ENCODE measurements at regions not wholly inside any gene's neighbourhood (a gene's known extent, or its start where the extent isn't known, plus 50 kb on each side); places are given as distances from the start of the nearest gene placed in this dataset.

- Mint-ChIP-seq H3K36me3 (ENCODE audit: low read depth) (no peaks in the 10 kb centered on the region), H3K4me1 (no peaks in the 10 kb centered on the region), H3K9me3 (no peaks in the 10 kb centered on the region), H3K4me3 (no peak overlapping the region), H3K27ac (ENCODE audit: unreplicated experiment) (no peak overlapping the region), H3K27me3 (ENCODE audit: low read depth) (peaks cover 8% of the 10 kb centered on the region)
- DNase-seq (ENCODE audit: low read depth, low spot score), result no peak
- TF ChIP-seq CTCF (conservative IDR thresholded peaks at IDR 0.05), result no peak
These were observed 255.6 kb downstream of the PREX1 start for GRCh38 chr20:48571949-48572847.

- Mint-ChIP-seq H3K9me3 (no peaks in the 10 kb centered on the region), H3K27me3 (ENCODE audit: low read depth) (peaks cover 14% of the 10 kb centered on the region), H3K27ac (ENCODE audit: unreplicated experiment) (no peak overlapping the region), H3K4me1 (no peaks in the 10 kb centered on the region), H3K4me3 (no peak overlapping the region), H3K36me3 (ENCODE audit: low read depth) (no peaks in the 10 kb centered on the region)
- DNase-seq (ENCODE audit: low read depth, low spot score), result no peak
- TF ChIP-seq CTCF (conservative IDR thresholded peaks at IDR 0.05), result no peak
These were observed 258.1 kb downstream of the PREX1 start for GRCh38 chr20:48569679-48570078.

GRCh38 chr20:48568520-48568919, 259.3 kb downstream of the PREX1 start:
- Mint-ChIP-seq H3K4me3 (no peak overlapping the region), H3K9me3 (peaks cover 2% of the 10 kb centered on the region), H3K36me3 (ENCODE audit: low read depth) (peaks cover 2% of the 10 kb centered on the region), H3K27me3 (ENCODE audit: low read depth) (peaks cover 14% of the 10 kb centered on the region), H3K27ac (ENCODE audit: unreplicated experiment) (no peak overlapping the region), H3K4me1 (no peaks in the 10 kb centered on the region)
- no peak for TF ChIP-seq CTCF (conservative IDR thresholded peaks at IDR 0.05)
- DNase-seq (ENCODE audit: low read depth, low spot score), result no peak

- TF ChIP-seq CTCF (conservative IDR thresholded peaks at IDR 0.05), result no peak
- Mint-ChIP-seq H3K4me3 (no peak overlapping the region), H3K27me3 (ENCODE audit: low read depth) (peaks cover 14% of the 10 kb centered on the region), H3K4me1 (no peaks in the 10 kb centered on the region), H3K27ac (ENCODE audit: unreplicated experiment) (no peak overlapping the region), H3K36me3 (ENCODE audit: low read depth) (peaks cover 2% of the 10 kb centered on the region), H3K9me3 (peaks cover 2% of the 10 kb centered on the region)
- DNase-seq (ENCODE audit: low read depth, low spot score), result no peak
These were observed 260.7 kb downstream of the PREX1 start for GRCh38 chr20:48567145-48567544.

- H3K36me3 Mint-ChIP-seq (ENCODE audit: low read depth), result peaks cover 2% of the 10 kb centered on the region
- peaks cover 2% of the 10 kb centered on the region for H3K9me3 Mint-ChIP-seq
- no peaks in the 10 kb centered on the region for H3K4me1 Mint-ChIP-seq
- no peak for TF ChIP-seq CTCF (conservative IDR thresholded peaks at IDR 0.05)
- H3K27ac Mint-ChIP-seq (ENCODE audit: unreplicated experiment), result no peak overlapping the region
- no peak for DNase-seq (ENCODE audit: low read depth, low spot score)
- H3K27me3 Mint-ChIP-seq (ENCODE audit: low read depth), result peaks cover 14% of the 10 kb centered on the region
- H3K4me3 Mint-ChIP-seq, result no peak overlapping the region
These were observed 262.7 kb downstream of the PREX1 start for GRCh38 chr20:48564982-48565539.
